A673 (cell line): ENCODE measurements at regions not wholly inside any gene's neighbourhood (a gene's known extent, or its start where the extent isn't known, plus 50 kb on each side); places are given as distances from the start of the nearest gene placed in this dataset.

Experiments used
- BruUV-seq: library from RNA; stranded (reverse); fragments of 400-500 nt; replicated peaks from 2 replicates; lab custom pipeline; 2021; lab: Mats Ljungman, UMichigan
- CTCF ChIA-PET: fragments of 300-600 bp; sonication (Branson Sonifier 250); formaldehyde crosslinking; loops from one replicate; lab custom pipeline; 2022; ENCODE audit warnings: antibody characterized with exemption; lab: Charles Lee
- POLR2A ChIA-PET: fragments of 300-600 bp; sonication (Branson Sonifier 250); formaldehyde crosslinking; loops from one replicate; lab custom pipeline; 2022; ENCODE audit warnings: antibody characterized with exemption; ENCODE audit not compliant: low non-redundant PET; lab: Charles Lee
- DNase-seq: peaks from one replicate; pipeline ENCODE4 v3.0.0-alpha.2; 2015; ENCODE audit warnings: low spot score
- H3K27ac ChIP-seq: fragments of 200-600 bp; sonication (generic); 2 replicates; pipeline ENCODE4 v1.5.1; 2016; ENCODE audit warnings: mixed run types, low read depth, mild to moderate bottlenecking, mixed read lengths, antibody characterized with exemption, low read length; ENCODE audit not compliant: poor library complexity, severe bottlenecking
- H3K27me3 ChIP-seq: fragments of 200-600 bp; sonication (generic); replicated peaks from 2 replicates; pipeline ENCODE4 v1.6.1; 2017; ENCODE audit warnings: mixed run types, low read depth, mild to moderate bottlenecking, mixed read lengths, antibody characterized with exemption, low read length; ENCODE audit not compliant: insufficient read depth, poor library complexity
- H3K36me3 ChIP-seq: fragments of 200-600 bp; sonication (generic); 2 replicates; pipeline ENCODE4 v1.6.1; 2016; ENCODE audit warnings: mixed run types, mild to moderate bottlenecking, mixed read lengths, antibody characterized with exemption, low read length; ENCODE audit not compliant: insufficient read depth, poor library complexity, severe bottlenecking
- H3K4me1 ChIP-seq: fragments of 200-600 bp; sonication (generic); 2 replicates; pipeline ENCODE4 v1.6.1; 2017; ENCODE audit warnings: mixed run types, mild to moderate bottlenecking, mixed read lengths, antibody characterized with exemption, low read length; ENCODE audit not compliant: insufficient read depth, poor library complexity, severe bottlenecking
- H3K4me3 ChIP-seq: fragments of 200-600 bp; sonication (generic); 2 replicates; pipeline ENCODE4 v1.5.1; 2016; ENCODE audit warnings: low read depth, mixed run types, mild to moderate bottlenecking, mixed read lengths, low read length; ENCODE audit not compliant: poor library complexity, severe bottlenecking
- H3K9me3 ChIP-seq: fragments of 200-600 bp; sonication (generic); 2 replicates; pipeline ENCODE4 v1.6.1; 2016; ENCODE audit warnings: mixed run types, low read depth, mild to moderate bottlenecking, mixed read lengths, antibody characterized with exemption, low read length; ENCODE audit not compliant: poor library complexity, severe bottlenecking
- CTCF ChIP-seq: fragments of 300-800, 200-600 bp; sonication (generic); conservative IDR thresholded peaks from 2 replicates; pipeline ENCODE4 v1.5.1; 2017; ENCODE audit warnings: low read depth, mild to moderate bottlenecking, antibody characterized with exemption, low read length, moderate library complexity, mixed read lengths
- EZH2 ChIP-seq: fragments of 200-600 bp; sonication (generic); IDR thresholded peaks from 2 replicates; pipeline ENCODE4 v1.6.1; 2017; ENCODE audit warnings: borderline replicate concordance, low read depth, mild to moderate bottlenecking, mixed read lengths, antibody characterized with exemption, low read length; ENCODE audit not compliant: poor library complexity, severe bottlenecking
- intact Hi-C: fragments of 100-400 bp; cut with micrococcal nuclease; formaldehyde crosslinking; loops from one replicate; pipeline ENCODE4 v1.10.0; 2022; ENCODE audit not compliant: unreplicated experiment

GRCh38 chr17:77858291-77859034, 100.0 kb upstream of the TNRC6C start:
- Histone ChIP-seq H3K27me3 (no peaks in the 10 kb centered on the region), H3K27ac (no peak overlapping the region), H3K9me3 (no peaks in the 10 kb centered on the region), H3K36me3 (no peaks in the 10 kb centered on the region), H3K4me3 (no peak overlapping the region), H3K4me1 (no peaks in the 10 kb centered on the region)
- no peak for DNase-seq
- TF ChIP-seq CTCF = no peak
- TF ChIP-seq EZH2 = no peak
- CTCF ChIA-PET = no interaction called here
- intact Hi-C loops = no loop called here
- POLR2A ChIA-PET = no interaction called here
- BruUV-seq = no TSS peak

DNA sequence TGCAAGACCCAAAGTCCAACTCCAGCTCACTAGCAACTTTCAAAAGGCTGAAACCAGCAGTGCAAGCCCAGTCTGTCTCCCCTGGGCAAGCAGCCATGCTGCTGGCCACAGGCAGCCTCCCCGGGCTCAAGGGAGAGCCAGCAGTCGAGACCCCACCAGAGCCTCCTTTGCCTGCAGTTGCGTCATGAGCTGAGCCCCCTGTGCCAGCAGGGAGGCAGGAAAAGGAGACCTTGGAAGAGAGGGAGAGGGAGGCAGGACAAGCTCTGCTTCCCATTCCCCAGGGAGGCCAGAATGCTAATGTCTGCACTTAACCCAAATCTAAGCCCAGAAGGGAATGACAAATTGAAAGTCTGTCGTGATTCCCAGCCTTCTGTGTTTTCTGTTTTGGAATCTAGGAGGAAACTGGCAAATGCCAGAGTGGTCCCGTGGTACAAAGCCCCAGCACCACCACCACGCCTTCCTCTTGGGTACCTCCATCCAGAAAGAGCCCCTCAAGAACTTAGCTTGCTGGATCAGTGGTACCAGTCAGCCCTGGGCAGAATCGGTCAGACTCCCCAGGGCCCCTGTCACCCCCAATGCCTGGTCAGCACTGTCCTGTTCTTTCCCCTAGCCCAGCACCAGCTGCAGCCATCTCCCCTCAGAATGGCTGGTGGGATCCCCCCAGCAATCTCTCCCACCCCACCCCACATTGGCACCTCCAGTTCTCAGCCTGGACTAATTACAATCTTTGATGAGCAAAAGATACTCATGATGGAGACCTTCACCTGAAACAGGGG, 99.3 kb upstream of the TNRC6C start:
- Histone ChIP-seq H3K27ac (no peak overlapping the region), H3K4me1 (no peaks in the 10 kb centered on the region), H3K36me3 (no peaks in the 10 kb centered on the region), H3K4me3 (no peak overlapping the region), H3K27me3 (no peaks in the 10 kb centered on the region), H3K9me3 (no peaks in the 10 kb centered on the region)
- ChIA-PET CTCF (no interaction called here), POLR2A (no interaction called here)
- intact Hi-C loops = no loop called here
- no TSS peak for BruUV-seq
- no peak for TF ChIP-seq EZH2
- no peak for TF ChIP-seq CTCF
- no peak for DNase-seq

DNA sequence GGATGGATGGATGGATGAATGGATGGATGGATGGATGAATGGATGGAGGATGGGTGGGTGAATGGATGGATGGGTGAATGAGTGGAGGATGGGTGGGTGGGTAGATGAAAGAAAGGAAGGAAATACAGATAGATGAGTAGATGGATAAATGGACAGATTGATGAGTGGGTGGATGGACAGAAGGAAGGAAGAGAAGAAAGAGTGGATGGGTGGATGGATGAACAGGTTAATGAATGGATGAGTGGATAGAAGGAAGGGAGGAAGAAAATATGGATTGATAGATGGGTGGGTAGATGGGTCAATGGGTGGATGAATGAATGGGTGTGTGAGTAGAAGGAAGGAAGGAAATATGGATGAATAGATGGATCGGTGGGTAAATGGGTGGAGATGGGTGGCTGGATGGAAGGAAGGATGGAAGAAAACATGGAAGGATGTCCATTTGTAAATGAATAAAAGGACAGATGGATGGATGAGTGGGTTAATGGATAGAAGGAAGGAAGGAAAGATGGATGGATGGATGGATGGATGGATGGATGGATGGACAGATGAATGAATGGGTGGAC, 97.3 kb upstream of the TNRC6C start:
- H3K4me3 ChIP-seq = no peak overlapping the region
- no peak for TF ChIP-seq EZH2
- no peak for TF ChIP-seq CTCF
- H3K9me3 ChIP-seq = no peaks in the 10 kb centered on the region
- ChIA-PET POLR2A (no interaction called here), CTCF (no interaction called here)
- BruUV-seq = no TSS peak
- no peaks in the 10 kb centered on the region for H3K36me3 ChIP-seq
- H3K27me3 ChIP-seq = no peaks in the 10 kb centered on the region
- H3K4me1 ChIP-seq = no peaks in the 10 kb centered on the region
- H3K27ac ChIP-seq = no peak overlapping the region
- intact Hi-C loops = no loop called here
- no peak for DNase-seq
